HepG2 (cell line): ENCODE measurements at regions not wholly inside any gene's neighbourhood (a gene's known extent, or its start where the extent isn't known, plus 50 kb on each side); places are given as distances from the start of the nearest gene placed in this dataset.

Source experiments
- GABPB1 ChIP-seq: IDR thresholded peaks from 2 replicates; pipeline ENCODE4 v1.6.1; 2016; ENCODE audit warnings: mild to moderate bottlenecking, missing genetic modification reagents, moderate library complexity, missing compliant biosample characterization
- NBN ChIP-seq: fragments of 450-650 bp; conservative IDR thresholded peaks from 2 replicates; pipeline ENCODE4 v1.6.1; 2017
- PHB2 ChIP-seq: fragments of 450-650 bp; IDR thresholded peaks from 2 replicates; pipeline ENCODE4 v1.6.1; 2018; ENCODE audit not compliant: partially characterized antibody
- RXRA ChIP-seq: sonication (generic); formaldehyde crosslinking; IDR thresholded peaks from 2 replicates; pipeline ENCODE4 v1.5.1; 2020; ENCODE audit warnings: missing genetic modification reagents
- ZFX ChIP-seq: sonication (generic); formaldehyde crosslinking; IDR thresholded peaks from 2 replicates; pipeline ENCODE4 v1.4.0; 2020; ENCODE audit warnings: mild to moderate bottlenecking, low read depth, missing genetic modification reagents, moderate library complexity
- ZNF225 ChIP-seq: sonication (generic); formaldehyde crosslinking; IDR thresholded peaks from 2 replicates; pipeline ENCODE4 v1.4.0; 2020; ENCODE audit warnings: mild to moderate bottlenecking, missing genetic modification reagents
- ZNF713 ChIP-seq: sonication (generic); formaldehyde crosslinking; IDR thresholded peaks from 2 replicates; pipeline ENCODE4 v1.4.0; 2020; ENCODE audit warnings: mild to moderate bottlenecking, missing genetic modification reagents
- TF ChIP-seq, protein P1 (sequence below): IDR thresholded peaks from 2 replicates; pipeline ENCODE4 v1.6.1; 2012; ENCODE audit warnings: inconsistent platforms
- TF ChIP-seq, protein P2 (sequence below): sonication (generic); formaldehyde crosslinking; IDR thresholded peaks from 2 replicates; pipeline ENCODE4 v1.5.0; 2020; ENCODE audit warnings: mild to moderate bottlenecking, missing genetic modification reagents, moderate library complexity
- TF ChIP-seq, protein P3 (sequence below), 2 experiments: IDR thresholded peaks; 2 replicates each; pipeline ENCODE4 v1.6.1; 2011 to 2012; ENCODE audit warnings: low read length in 2 of 2, borderline replicate concordance in 1 of 2, low read depth in 1 of 2, mild to moderate bottlenecking in 1 of 2, moderate library complexity in 1 of 2

DNA sequence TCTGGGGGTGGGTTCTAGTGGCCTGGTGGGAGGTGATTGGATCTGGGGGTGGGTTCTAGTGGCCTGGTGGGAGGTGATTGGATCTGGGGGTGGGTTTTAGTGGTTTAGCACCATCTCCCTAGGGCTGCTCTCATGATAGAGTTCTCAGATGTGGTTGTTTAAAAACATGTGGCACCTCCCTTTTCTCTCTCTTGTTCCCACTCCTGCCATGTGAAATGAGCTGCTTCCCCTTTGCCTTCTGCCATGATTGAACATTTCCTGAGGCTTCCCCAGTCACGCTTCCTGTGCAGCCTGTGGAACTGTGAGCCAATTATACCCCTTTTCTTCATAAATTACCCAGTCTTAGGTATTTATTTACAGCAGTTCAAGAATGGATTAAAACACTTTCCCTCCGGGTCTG lies 327.3 kb upstream of the AJAP1 start:
- TF ChIP-seq ZNF225 (CRISPR knock-in tag) (no peak), PHB2 (no peak), GABPB1 (CRISPR knock-in tag) (no peak), ZNF713 (CRISPR knock-in tag) (no peak), NBN (no peak), RXRA (no peak), ZFX (no peak)
- TF ChIP-seq, protein P1, sequence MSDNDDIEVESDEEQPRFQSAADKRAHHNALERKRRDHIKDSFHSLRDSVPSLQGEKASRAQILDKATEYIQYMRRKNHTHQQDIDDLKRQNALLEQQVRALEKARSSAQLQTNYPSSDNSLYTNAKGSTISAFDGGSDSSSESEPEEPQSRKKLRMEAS: no peak
- TF ChIP-seq, protein P2, sequence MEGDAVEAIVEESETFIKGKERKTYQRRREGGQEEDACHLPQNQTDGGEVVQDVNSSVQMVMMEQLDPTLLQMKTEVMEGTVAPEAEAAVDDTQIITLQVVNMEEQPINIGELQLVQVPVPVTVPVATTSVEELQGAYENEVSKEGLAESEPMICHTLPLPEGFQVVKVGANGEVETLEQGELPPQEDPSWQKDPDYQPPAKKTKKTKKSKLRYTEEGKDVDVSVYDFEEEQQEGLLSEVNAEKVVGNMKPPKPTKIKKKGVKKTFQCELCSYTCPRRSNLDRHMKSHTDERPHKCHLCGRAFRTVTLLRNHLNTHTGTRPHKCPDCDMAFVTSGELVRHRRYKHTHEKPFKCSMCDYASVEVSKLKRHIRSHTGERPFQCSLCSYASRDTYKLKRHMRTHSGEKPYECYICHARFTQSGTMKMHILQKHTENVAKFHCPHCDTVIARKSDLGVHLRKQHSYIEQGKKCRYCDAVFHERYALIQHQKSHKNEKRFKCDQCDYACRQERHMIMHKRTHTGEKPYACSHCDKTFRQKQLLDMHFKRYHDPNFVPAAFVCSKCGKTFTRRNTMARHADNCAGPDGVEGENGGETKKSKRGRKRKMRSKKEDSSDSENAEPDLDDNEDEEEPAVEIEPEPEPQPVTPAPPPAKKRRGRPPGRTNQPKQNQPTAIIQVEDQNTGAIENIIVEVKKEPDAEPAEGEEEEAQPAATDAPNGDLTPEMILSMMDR: no peak
- TF ChIP-seq, protein P3, sequence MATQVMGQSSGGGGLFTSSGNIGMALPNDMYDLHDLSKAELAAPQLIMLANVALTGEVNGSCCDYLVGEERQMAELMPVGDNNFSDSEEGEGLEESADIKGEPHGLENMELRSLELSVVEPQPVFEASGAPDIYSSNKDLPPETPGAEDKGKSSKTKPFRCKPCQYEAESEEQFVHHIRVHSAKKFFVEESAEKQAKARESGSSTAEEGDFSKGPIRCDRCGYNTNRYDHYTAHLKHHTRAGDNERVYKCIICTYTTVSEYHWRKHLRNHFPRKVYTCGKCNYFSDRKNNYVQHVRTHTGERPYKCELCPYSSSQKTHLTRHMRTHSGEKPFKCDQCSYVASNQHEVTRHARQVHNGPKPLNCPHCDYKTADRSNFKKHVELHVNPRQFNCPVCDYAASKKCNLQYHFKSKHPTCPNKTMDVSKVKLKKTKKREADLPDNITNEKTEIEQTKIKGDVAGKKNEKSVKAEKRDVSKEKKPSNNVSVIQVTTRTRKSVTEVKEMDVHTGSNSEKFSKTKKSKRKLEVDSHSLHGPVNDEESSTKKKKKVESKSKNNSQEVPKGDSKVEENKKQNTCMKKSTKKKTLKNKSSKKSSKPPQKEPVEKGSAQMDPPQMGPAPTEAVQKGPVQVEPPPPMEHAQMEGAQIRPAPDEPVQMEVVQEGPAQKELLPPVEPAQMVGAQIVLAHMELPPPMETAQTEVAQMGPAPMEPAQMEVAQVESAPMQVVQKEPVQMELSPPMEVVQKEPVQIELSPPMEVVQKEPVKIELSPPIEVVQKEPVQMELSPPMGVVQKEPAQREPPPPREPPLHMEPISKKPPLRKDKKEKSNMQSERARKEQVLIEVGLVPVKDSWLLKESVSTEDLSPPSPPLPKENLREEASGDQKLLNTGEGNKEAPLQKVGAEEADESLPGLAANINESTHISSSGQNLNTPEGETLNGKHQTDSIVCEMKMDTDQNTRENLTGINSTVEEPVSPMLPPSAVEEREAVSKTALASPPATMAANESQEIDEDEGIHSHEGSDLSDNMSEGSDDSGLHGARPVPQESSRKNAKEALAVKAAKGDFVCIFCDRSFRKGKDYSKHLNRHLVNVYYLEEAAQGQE (IDR thresholded peaks at IDR 0.05; ENCODE audit: borderline replicate concordance in 1 of 2, low read depth in 1 of 2, low read length in 2 of 2): no peak
